ENCODE measurements at regions not wholly inside any gene's neighbourhood (a gene's known extent, or its start where the extent isn't known, plus 50 kb on each side); places are given as distances from the start of the nearest gene placed in this dataset.

DNA sequence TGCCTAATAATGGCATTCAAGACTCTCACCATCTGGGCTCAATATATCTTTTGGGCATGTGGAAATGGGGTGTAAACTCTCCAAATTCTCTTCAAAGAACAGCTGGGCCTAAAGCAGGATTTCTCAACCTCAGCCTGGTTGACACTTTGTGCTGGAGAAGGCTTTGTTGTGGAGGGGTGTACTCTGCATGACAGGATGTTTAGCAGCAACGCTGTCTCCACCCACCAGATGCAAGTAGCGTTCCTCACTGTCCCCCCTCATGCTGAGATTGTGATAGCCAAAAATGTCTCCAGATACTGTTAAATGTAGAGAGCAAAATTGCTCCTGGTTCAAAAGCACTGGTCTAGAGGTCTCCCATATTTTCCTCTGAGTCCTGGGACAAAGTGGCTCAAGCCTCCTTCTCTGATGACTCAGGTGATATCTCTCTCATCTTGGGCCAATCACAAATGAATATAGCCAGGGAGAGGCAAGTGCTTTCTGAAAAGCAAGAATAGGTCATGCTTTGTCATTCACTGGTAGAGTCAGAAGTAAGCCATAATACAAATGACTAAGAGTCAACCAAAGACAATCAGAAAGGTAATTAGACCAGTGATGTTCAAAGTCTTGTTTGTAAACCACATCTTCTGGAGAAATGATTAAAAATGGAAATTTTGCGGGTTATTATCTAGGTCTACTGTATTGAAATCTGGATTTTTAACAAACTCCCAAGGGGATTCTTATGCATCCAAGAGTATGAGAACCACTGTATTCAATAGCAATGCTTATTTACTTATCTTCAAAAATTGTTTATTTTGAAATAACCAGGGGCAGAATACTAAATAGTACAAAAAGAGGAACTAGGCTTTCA lies 330.8 kb downstream of the PTEN start:
- Histone ChIP-seq H3K27me3 (ENCODE audit: control insufficient read depth in 1 of 2, insufficient read depth in 2 of 2, low read length in 2 of 2) (no peaks in the 10 kb centered on the region), H3K9me3 (ENCODE audit: control insufficient read depth in 1 of 2, insufficient read depth in 1 of 2, low read length in 2 of 2) (no peaks in the 10 kb centered on the region), H3K36me3 (ENCODE audit: insufficient read depth, low read length) (no peaks in the 10 kb centered on the region), H3K4me3 (ENCODE audit: low read length) (peak overlapping the region; percentile 19), H3K4me1 (ENCODE audit: insufficient read depth, low read length) (peaks cover 27% of the 10 kb centered on the region), H3K27ac (ENCODE audit: low read depth in 1 of 2, low read length in 2 of 2) (peak overlapping the region; percentile 9 to 57)
- H3K4me3 Mint-ChIP-seq, result peak overlapping the region; percentile 47
- ChIA-PET POLR2A (interaction anchor here (0.6 to 2.0 kb wide), 6 partner anchors 12 to 332 kb away, joined by 3 to 8 read pairs (median 4); partner anchors contain the start of genes KLLN and PTEN), CTCF (interaction anchor here (0.8 kb wide), 1 partner anchor 195 kb away, joined by 3 read pairs; no protein-coding TSS in a partner anchor)
- peaks cover 61% of the 10 kb centered on the region for H3K4me1 Mint-ChIP-seq (ENCODE audit: low read depth)
- DNase-seq (peak; percentile 16 to 89 (median 40)), ATAC-seq (ENCODE audit: poor library complexity) (peak; percentile 97)
- no peaks in the 10 kb centered on the region for H3K36me3 Mint-ChIP-seq (ENCODE audit: low read depth)
- peaks cover 2% of the 10 kb centered on the region for H3K9me3 Mint-ChIP-seq
- intact Hi-C loops (cut with DNase I, micrococcal nuclease), result loop anchor here in 1 of 2 experiments (10.0 kb wide), 3 partner anchors 71 to 329 kb away; partner anchors contain the start of genes KLLN and PTEN
- no peaks in the 10 kb centered on the region for H3K27me3 Mint-ChIP-seq
- no peak for TF ChIP-seq CTCF (IDR thresholded peaks at IDR 0.05)
- H3K27ac Mint-ChIP-seq, result peak overlapping the region; percentile 77

DNA sequence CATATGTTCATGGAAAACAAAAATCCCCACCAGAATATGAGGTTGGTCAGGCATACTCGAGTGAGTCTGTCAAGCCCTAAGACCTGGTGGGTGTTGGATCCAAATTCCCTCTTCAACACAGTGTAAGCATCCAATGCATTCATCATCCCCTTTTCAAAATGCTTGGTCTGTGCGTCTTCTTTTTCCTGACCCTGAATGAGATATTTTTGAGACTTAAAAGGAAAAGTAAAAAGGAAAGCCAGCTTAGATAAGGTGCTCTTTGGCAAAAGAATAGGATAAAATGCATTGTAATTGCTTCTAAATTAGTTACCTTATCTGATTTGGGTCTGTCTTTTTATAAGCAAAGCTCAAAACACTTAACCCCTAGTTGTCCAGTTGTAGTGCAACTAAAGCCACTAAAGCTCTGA lies 331.5 kb downstream of the PTEN start:
- POLR2A ChIA-PET, result interaction anchor here (0.7 to 2.0 kb wide), 5 partner anchors 72 to 388 kb away, joined by 3 to 8 read pairs (median 4); partner anchors contain the start of genes KLLN, PTEN and RNLS

More for the DNA sequence above, 331.5 kb downstream of the PTEN start:
- CTCF ChIA-PET, result interaction anchor here (0.8 kb wide), 1 partner anchor 194 kb away, joined by 3 read pairs; no protein-coding TSS in a partner anchor
- Mint-ChIP-seq H3K9me3 (peaks cover 2% of the 10 kb centered on the region), H3K4me3 (no peak overlapping the region), H3K36me3 (ENCODE audit: low read depth) (no peaks in the 10 kb centered on the region), H3K4me1 (ENCODE audit: low read depth) (peaks cover 61% of the 10 kb centered on the region), H3K27me3 (no peaks in the 10 kb centered on the region), H3K27ac (peak overlapping the region; percentile 77)
- Histone ChIP-seq H3K27ac (ENCODE audit: low read depth in 1 of 2, low read length in 2 of 2) (peak overlapping the region in 1 of 2 donors; percentile 57), H3K4me1 (ENCODE audit: insufficient read depth, low read length) (peaks cover 27% of the 10 kb centered on the region), H3K27me3 (ENCODE audit: control insufficient read depth in 1 of 2, insufficient read depth in 2 of 2, low read length in 2 of 2) (no peaks in the 10 kb centered on the region), H3K9me3 (ENCODE audit: control insufficient read depth in 1 of 2, insufficient read depth in 1 of 2, low read length in 2 of 2) (no peaks in the 10 kb centered on the region), H3K36me3 (ENCODE audit: insufficient read depth, low read length) (no peaks in the 10 kb centered on the region), H3K4me3 (ENCODE audit: low read length) (no peak overlapping the region)
- DNase-seq, result no peak
- no peak for TF ChIP-seq CTCF (IDR thresholded peaks at IDR 0.05)
- intact Hi-C loops (cut with DNase I, micrococcal nuclease), result loop anchor here in 1 of 2 experiments (10.0 kb wide), 3 partner anchors 70 to 330 kb away; partner anchors contain the start of genes KLLN and PTEN
- no peak for ATAC-seq (ENCODE audit: poor library complexity)
